Mucosa of descending colon (tissue), 3 donors: ENCODE measurements at regions not wholly inside any gene's neighbourhood (a gene's known extent, or its start where the extent isn't known, plus 50 kb on each side); places are given as distances from the start of the nearest gene placed in this dataset.

Experiments used
- ATAC-seq: fragments of 200-7000 bp; cut with Tn5 transposase; one replicate; pipeline ENCODE4 v1.9.1; 2020; ENCODE audit warnings: mild to moderate bottlenecking, moderate library complexity
- DNase-seq, 3 donors: peaks; one replicate each; pipeline ENCODE4 v3.0.0-alpha.2; 2020
- H3K36me3 ChIP-seq: fragments of 200-600 bp; one replicate; pipeline ENCODE4 v1.8.0; 2021; ENCODE audit warnings: low read depth, mild to moderate bottlenecking
- H3K4me1 ChIP-seq: fragments of 200-600 bp; one replicate; pipeline ENCODE4 v1.8.0; 2021; ENCODE audit warnings: low read depth, mild to moderate bottlenecking
- H3K4me3 ChIP-seq: fragments of 200-600 bp; one replicate; pipeline ENCODE4 v1.8.0; 2021; ENCODE audit warnings: mild to moderate bottlenecking
- H3K9me3 ChIP-seq: fragments of 200-600 bp; one replicate; pipeline ENCODE4 v1.8.0; 2021; ENCODE audit warnings: mild to moderate bottlenecking
- intact Hi-C, 2 donors: fragments of 100-400 bp; cut with DNase I in 1 of 2; cut with micrococcal nuclease in 1 of 2; formaldehyde crosslinking; loops; one replicate each; pipeline versions ENCODE4 v1.11.0 to v1.11.1; 2022; cut with DNase I, micrococcal nuclease
- TF ChIP-seq, protein P1 (sequence below): fragments of 200-600 bp; IDR thresholded peaks from one replicate; pipeline ENCODE4 v1.8.0; 2022; ENCODE audit warnings: antibody characterized with exemption, mild to moderate bottlenecking
- donor health status: DM: no; HTN: no; CAD: no; lungs with moderate emphysema.
- donor health status: DM: no; HTN: no; CAD: no.
- donor health status: DM: no; HTN: yes; CAD: no.

DNA sequence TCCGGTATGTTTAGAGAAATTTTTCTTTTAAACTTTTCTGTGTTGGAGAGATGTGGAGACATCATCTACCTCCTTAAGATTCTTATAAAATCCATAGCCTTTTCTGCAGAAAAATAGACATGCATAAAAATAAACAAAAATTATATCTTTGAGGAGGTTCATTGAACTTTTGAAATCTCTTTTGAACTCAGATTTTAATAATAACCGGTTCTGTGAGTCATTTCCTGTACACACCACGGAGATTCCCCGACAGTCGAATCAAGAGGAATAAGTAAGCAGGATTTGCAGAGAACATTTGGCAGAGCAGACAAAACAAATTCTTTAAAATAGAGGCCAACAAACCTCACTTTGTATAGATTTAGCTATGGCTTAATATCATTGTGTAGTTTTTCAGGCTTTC, 918.7 kb upstream of the POU3F4 start:
- DNase-seq (no peak), ATAC-seq (no peak)
- intact Hi-C loops, result no loop called here
- Histone ChIP-seq H3K4me3 (no peak overlapping the region), H3K9me3 (no peaks in the 10 kb centered on the region), H3K4me1 (no peaks in the 10 kb centered on the region), H3K36me3 (no peaks in the 10 kb centered on the region)
- TF ChIP-seq, protein P1, sequence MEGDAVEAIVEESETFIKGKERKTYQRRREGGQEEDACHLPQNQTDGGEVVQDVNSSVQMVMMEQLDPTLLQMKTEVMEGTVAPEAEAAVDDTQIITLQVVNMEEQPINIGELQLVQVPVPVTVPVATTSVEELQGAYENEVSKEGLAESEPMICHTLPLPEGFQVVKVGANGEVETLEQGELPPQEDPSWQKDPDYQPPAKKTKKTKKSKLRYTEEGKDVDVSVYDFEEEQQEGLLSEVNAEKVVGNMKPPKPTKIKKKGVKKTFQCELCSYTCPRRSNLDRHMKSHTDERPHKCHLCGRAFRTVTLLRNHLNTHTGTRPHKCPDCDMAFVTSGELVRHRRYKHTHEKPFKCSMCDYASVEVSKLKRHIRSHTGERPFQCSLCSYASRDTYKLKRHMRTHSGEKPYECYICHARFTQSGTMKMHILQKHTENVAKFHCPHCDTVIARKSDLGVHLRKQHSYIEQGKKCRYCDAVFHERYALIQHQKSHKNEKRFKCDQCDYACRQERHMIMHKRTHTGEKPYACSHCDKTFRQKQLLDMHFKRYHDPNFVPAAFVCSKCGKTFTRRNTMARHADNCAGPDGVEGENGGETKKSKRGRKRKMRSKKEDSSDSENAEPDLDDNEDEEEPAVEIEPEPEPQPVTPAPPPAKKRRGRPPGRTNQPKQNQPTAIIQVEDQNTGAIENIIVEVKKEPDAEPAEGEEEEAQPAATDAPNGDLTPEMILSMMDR, result no peak

DNA sequence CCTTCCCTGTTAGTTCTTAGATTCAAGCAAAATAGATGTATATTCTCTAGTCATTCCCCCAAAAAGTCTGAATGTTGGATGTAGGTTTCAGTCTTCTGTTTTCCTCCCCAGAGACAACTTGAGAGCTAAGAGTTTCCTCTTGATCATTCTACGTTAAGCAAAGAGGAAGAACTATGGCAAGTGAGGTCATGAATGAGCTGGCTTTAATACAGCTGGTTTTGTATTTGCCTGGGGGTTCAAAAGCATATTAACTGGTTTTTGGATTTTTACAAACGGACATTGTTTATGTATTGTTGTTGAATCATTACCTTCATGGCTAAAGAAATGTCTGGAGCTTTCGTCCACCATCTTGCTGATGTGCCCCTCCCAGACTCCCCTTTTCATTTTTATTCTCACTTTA, 916.7 kb upstream of the POU3F4 start:
- Histone ChIP-seq H3K9me3 (no peaks in the 10 kb centered on the region), H3K36me3 (no peaks in the 10 kb centered on the region), H3K4me1 (no peaks in the 10 kb centered on the region), H3K4me3 (no peak overlapping the region)
- intact Hi-C loops, result no loop called here
- TF ChIP-seq, protein P1, result no peak
- DNase-seq, result no peak
- no peak for ATAC-seq

- H3K4me3 ChIP-seq, result no peak overlapping the region
- TF ChIP-seq, protein P1, result no peak
- intact Hi-C loops, result no loop called here
- H3K4me1 ChIP-seq, result no peaks in the 10 kb centered on the region
- no peaks in the 10 kb centered on the region for H3K9me3 ChIP-seq
- ATAC-seq, result no peak
- no peak for DNase-seq
- no peaks in the 10 kb centered on the region for H3K36me3 ChIP-seq
Measured at GRCh38 chrX:82626978-82627377, 881.1 kb upstream of the POU3F4 start.

DNA sequence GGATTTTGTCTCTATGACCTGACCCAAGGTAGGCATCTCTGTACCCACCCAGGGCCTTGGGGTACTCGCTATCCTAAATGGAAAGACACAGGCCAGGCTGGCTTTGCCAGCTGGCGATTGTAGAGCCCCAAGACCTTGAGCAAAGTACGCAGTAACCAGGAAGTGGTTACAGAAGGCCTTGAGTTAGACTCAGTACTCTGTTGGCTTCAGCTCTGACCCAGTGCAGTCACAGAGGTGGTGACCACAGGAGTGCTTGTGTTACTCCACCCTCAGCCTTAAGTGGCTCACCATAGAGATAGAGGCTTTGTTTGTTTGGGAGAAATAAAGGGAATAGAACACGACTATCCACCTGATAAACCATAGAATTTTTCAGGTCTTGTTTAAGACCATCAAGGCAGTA, 880.5 kb upstream of the POU3F4 start:
- ATAC-seq (no peak), DNase-seq (no peak)
- intact Hi-C loops, result no loop called here
- Histone ChIP-seq H3K36me3 (no peaks in the 10 kb centered on the region), H3K9me3 (no peaks in the 10 kb centered on the region), H3K4me1 (no peaks in the 10 kb centered on the region), H3K4me3 (no peak overlapping the region)
- TF ChIP-seq, protein P1, result no peak

- DNase-seq, result no peak
- no peaks in the 10 kb centered on the region for H3K36me3 ChIP-seq
- no peaks in the 10 kb centered on the region for H3K9me3 ChIP-seq
- TF ChIP-seq, protein P1, result no peak
- H3K4me3 ChIP-seq, result no peak overlapping the region
- H3K4me1 ChIP-seq, result no peaks in the 10 kb centered on the region
- no peak for ATAC-seq
- intact Hi-C loops, result no loop called here
Measured at GRCh38 chrX:82648062-82648461, 860.0 kb upstream of the POU3F4 start.

DNA sequence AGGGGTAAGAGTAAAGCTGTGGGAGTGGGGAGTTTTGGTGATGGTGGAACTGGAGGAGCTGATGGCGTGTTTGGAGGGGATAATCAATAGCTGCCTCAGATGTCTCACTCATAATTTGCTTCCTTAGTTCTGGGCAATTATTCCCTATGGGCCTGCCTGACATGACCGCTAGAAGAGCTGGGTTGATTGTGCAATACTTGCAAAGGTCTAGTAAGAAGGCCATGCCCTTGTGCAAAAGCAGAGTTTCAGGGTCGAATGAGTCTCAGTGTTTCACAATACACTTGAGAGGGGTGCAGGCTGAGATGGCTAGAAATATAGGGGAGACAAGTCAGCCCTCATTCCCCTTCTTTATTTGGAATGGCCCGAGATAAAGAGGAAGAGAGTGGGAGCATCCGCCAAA, 858.4 kb upstream of the POU3F4 start:
- intact Hi-C loops, result no loop called here

More for the DNA sequence above, 858.4 kb upstream of the POU3F4 start:
- Histone ChIP-seq H3K4me3 (no peak overlapping the region), H3K4me1 (no peaks in the 10 kb centered on the region), H3K36me3 (no peaks in the 10 kb centered on the region), H3K9me3 (no peaks in the 10 kb centered on the region)
- no peak for DNase-seq
- TF ChIP-seq, protein P1, result no peak
- ATAC-seq, result no peak
